K562 (cell line): ENCODE measurements at regions not wholly inside any gene's neighbourhood (a gene's known extent, or its start where the extent isn't known, plus 50 kb on each side); places are given as distances from the start of the nearest gene placed in this dataset.

Experiments used
- ATAC-seq: fragments of 200-7000 bp; cut with Tn5 transposase; 3 replicates; pipeline ENCODE4 v1.9.1; 2020; ENCODE audit warnings: moderate library complexity
- BruUV-seq: library from RNA; stranded (reverse); fragments of 400-500 nt; replicated peaks from 2 replicates; lab custom pipeline; 2021; lab: Mats Ljungman, UMichigan
- CTCF ChIA-PET: fragments of 300-600 bp; formaldehyde crosslinking; extraction: SDS; loops from one replicate; lab custom pipeline; 2021; ENCODE audit warnings: low intra/inter-chr PET ratio; lab: Yijun Ruan, JAX
- POLR2A ChIA-PET: fragments of 300-600, 350-650 bp; sonication (Branson Sonifier 250); formaldehyde crosslinking; extraction: SDS; loops from one replicate; lab custom pipeline; 2021; ENCODE audit warnings: antibody characterized with exemption, inconsistent platforms; lab: Yijun Ruan, JAX
- DNase-seq, 4 experiments: peaks; one replicate each; pipeline versions ENCODE4 v3.0.0 to v3.0.0-alpha.2; 2011 to 2018; ENCODE audit warnings: low spot score in 3 of 4, mixed read lengths in 3 of 4; ENCODE audit errors: extremely low read depth in 1 of 4
- FAIRE-seq: peaks from 2 replicates; lab custom pipeline; 2011; peaks lifted over from hg19 to GRCh38; lab: Jason Lieb, UNC
- H2AFZ ChIP-seq: 2 replicates; pipeline ENCODE4 v1.6.0; 2011; ENCODE audit warnings: low read depth, low read length, control low read depth, inconsistent platforms
- H3K27ac ChIP-seq: fragments of 200-600 bp; 3 replicates; pipeline ENCODE4 v1.8.0; 2011; ENCODE audit warnings: low read depth, mild to moderate bottlenecking, control low read depth, inconsistent platforms, low read length, moderate library complexity, mixed read lengths; ENCODE audit errors: extremely low read depth
- H3K27me3 ChIP-seq, 2 experiments: fragments of 300-600 bp in 1 of 2; 2 replicates in 1 of 2; 3 replicates in 1 of 2; pipeline versions ENCODE4 v1.6.0 to v1.8.0; 2011; ENCODE audit warnings: inconsistent platforms in 2 of 2, low read length in 2 of 2, mild to moderate bottlenecking in 1 of 2, mixed read lengths in 1 of 2, moderate library complexity in 1 of 2; ENCODE audit not compliant: control insufficient read depth in 2 of 2, insufficient read depth in 2 of 2
- H3K36me3 ChIP-seq: fragments of 300-600 bp; 3 replicates; pipeline ENCODE4 v1.8.0; 2011; ENCODE audit warnings: mild to moderate bottlenecking, low read length, inconsistent platforms; ENCODE audit not compliant: control insufficient read depth, insufficient read depth
- H3K4me1 ChIP-seq, 2 experiments: fragments of 200-600 bp in 1 of 2; replicated peaks in 1 of 2; 2 replicates in 1 of 2; 3 replicates in 1 of 2; pipeline versions ENCODE4 v1.5.1 to v1.8.0; 2011; ENCODE audit warnings: inconsistent platforms in 2 of 2, low read length in 2 of 2, mild to moderate bottlenecking in 1 of 2, mixed read lengths in 1 of 2, moderate library complexity in 1 of 2; ENCODE audit not compliant: control insufficient read depth in 2 of 2, insufficient read depth in 2 of 2
- H3K4me2 ChIP-seq: 2 replicates; pipeline ENCODE4 v1.6.1; 2011; ENCODE audit warnings: low read length, control low read depth, inconsistent platforms, mixed read lengths; ENCODE audit not compliant: insufficient read depth
- H3K4me3 ChIP-seq: fragments of 200-600 bp; sonication (generic), shearing (Covaris generic); 2 replicates; pipeline ENCODE4 v1.5.1; 2016; ENCODE audit warnings: control low read depth, inconsistent platforms
- H3K79me2 ChIP-seq: fragments of 200-600 bp; 3 replicates; pipeline ENCODE4 v1.8.0; 2011; ENCODE audit warnings: low read length, inconsistent platforms; ENCODE audit not compliant: control insufficient read depth, insufficient read depth
- H3K9ac ChIP-seq, 2 experiments: 2 replicates each; pipeline versions ENCODE4 v1.6.0 to v1.6.1; 2011; ENCODE audit warnings: low read depth in 2 of 2, low read length in 2 of 2, control low read depth in 1 of 2, inconsistent platforms in 1 of 2, mild to moderate bottlenecking in 1 of 2, mixed read lengths in 1 of 2; ENCODE audit not compliant: insufficient read depth in 1 of 2
- H3K9me1 ChIP-seq: one replicate; pipeline ENCODE4 v1.6.0; 2011; ENCODE audit warnings: inconsistent platforms, mild to moderate bottlenecking, low read length, moderate library complexity; ENCODE audit not compliant: control insufficient read depth, insufficient read depth
- H3K9me3 ChIP-seq: replicated peaks from 2 replicates; pipeline ENCODE4 v1.5.1; 2011; ENCODE audit warnings: low read depth, low read length, inconsistent platforms; ENCODE audit not compliant: control insufficient read depth, insufficient read depth
- H4K20me1 ChIP-seq: replicated peaks from 2 replicates; pipeline ENCODE4 v1.6.1; 2011; ENCODE audit warnings: low read length, inconsistent platforms, mixed read lengths; ENCODE audit not compliant: control insufficient read depth, insufficient read depth
- ARNT ChIP-seq, 2 experiments: fragments of 450-650 bp; IDR thresholded peaks; 2 replicates each; pipeline ENCODE4 v1.6.1; 2016; ENCODE audit warnings: mild to moderate bottlenecking in 1 of 2
- CEBPG ChIP-seq, 3 experiments: fragments of 200-800 bp in 1 of 3; sonication (Bioruptor generic) in 1 of 3; sonication (generic) in 1 of 3; formaldehyde crosslinking in 1 of 3; IDR thresholded peaks in 2 of 3; conservative IDR thresholded peaks in 1 of 3; 2 replicates each; pipeline versions ENCODE4 v1.6.1 to v1.8.0; 2016 to 2022; ENCODE audit warnings: missing compliant biosample characterization in 2 of 3, missing genetic modification characterization in 2 of 3, mild to moderate bottlenecking in 1 of 3, missing genetic modification reagents in 1 of 3
- CHD2 ChIP-seq: IDR thresholded peaks from 2 replicates; pipeline ENCODE4 v1.6.1; 2011; ENCODE audit warnings: low read depth, low read length
- COPS2 ChIP-seq: fragments of 450-650 bp; conservative IDR thresholded peaks from 2 replicates; pipeline ENCODE4 v1.6.1; 2016; ENCODE audit warnings: mild to moderate bottlenecking, moderate library complexity
- CXXC5 ChIP-seq: fragments of 250-450 bp; sonication (Bioruptor Pico); IDR thresholded peaks from 2 replicates; pipeline ENCODE4 v1.8.0; 2022; ENCODE audit warnings: inconsistent platforms, mild to moderate bottlenecking, moderate library complexity
- DMBX1 ChIP-seq: fragments of 250-450 bp; sonication (Bioruptor Pico); IDR thresholded peaks from 2 replicates; pipeline ENCODE4 v1.8.0; 2022; ENCODE audit warnings: inconsistent platforms, mild to moderate bottlenecking, moderate library complexity, borderline replicate concordance
- MTA2 ChIP-seq: fragments of 450-650 bp; IDR thresholded peaks from 2 replicates; pipeline ENCODE4 v1.6.1; 2016; ENCODE audit warnings: low read depth
- RBM15 ChIP-seq: fragments of 200-400 bp; formaldehyde crosslinking; IDR thresholded peaks from 2 replicates; pipeline ENCODE4 v1.6.1; 2018; ENCODE audit warnings: mild to moderate bottlenecking, low read length, moderate library complexity; ENCODE audit not compliant: insufficient read depth
- TGIF2 ChIP-seq: sonication (generic); formaldehyde crosslinking; IDR thresholded peaks from 2 replicates; pipeline ENCODE4 v1.8.1; 2022; ENCODE audit warnings: mild to moderate bottlenecking, missing genetic modification reagents, moderate library complexity
- XRCC4 ChIP-seq: IDR thresholded peaks from one replicate; pipeline ENCODE4 v1.6.1; 2011; ENCODE audit not compliant: insufficient read depth, insufficient read length; ENCODE audit errors: extremely low read depth
- ZNF316 ChIP-seq: fragments of 450-650 bp; IDR thresholded peaks from 2 replicates; pipeline ENCODE4 v1.6.1; 2016
- ZNF764 ChIP-seq: fragments of 250-450 bp; sonication (Bioruptor Pico); IDR thresholded peaks from 2 replicates; pipeline ENCODE4 v1.4.0; 2020; ENCODE audit warnings: low read depth, mild to moderate bottlenecking, moderate library complexity
- WGBS: fragments of 100-300 bp; shearing (Covaris generic); methylation state at CpG from one replicate; pipeline ENCODE4 v1.1.6; 2016; ENCODE audit warnings: low coverage, mixed read lengths; ENCODE audit not compliant: insufficient coverage; ENCODE audit errors: missing lambda C conversion rate; 5-methylcytosine and 5-hydroxymethylcytosine counted together
- in situ Hi-C: fragments of 300-500 bp; cut with MboI; formaldehyde crosslinking; loops from 4 replicates; pipeline ENCODE4 v1.15.0; 2018; ENCODE audit warnings: inconsistent platforms, mixed read lengths
- intact Hi-C: fragments of 100-400 bp; cut with micrococcal nuclease; formaldehyde crosslinking; loops from 2 replicates; pipeline ENCODE4 v1.14.2; 2022
- TF ChIP-seq, protein P1 (sequence below): fragments of 450-650 bp; IDR thresholded peaks from 2 replicates; pipeline ENCODE4 v1.7.0; 2016; ENCODE audit warnings: borderline replicate concordance
- TF ChIP-seq, protein P2 (sequence below): sonication (generic); formaldehyde crosslinking; IDR thresholded peaks from 2 replicates; pipeline ENCODE4 v1.8.0; 2022; ENCODE audit warnings: mild to moderate bottlenecking, low read depth, missing genetic modification reagents

DNA sequence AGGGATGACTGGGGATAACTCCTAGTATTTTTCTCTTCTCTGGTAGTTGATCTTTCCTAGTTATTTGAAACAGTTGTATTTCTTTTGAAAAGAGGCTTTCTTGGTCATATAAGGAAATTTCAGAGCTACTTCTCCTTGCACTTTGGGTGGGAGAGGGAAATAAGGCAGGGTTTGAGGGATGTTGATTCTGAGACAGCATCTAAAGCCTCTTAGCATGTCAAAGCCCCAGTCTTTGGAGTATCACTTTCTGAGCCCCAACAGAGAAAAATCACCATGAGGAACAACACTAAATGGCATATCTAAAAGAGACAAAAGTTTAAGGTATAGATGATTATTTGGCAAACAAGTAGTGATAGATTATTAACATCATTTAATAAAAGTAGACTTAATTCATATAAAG lies 688.1 kb downstream of the TRAM1L1 start:
- Histone ChIP-seq H3K36me3 (no peaks in the 10 kb centered on the region), H3K9me1 (no peaks in the 10 kb centered on the region), H3K27me3 (no peaks in the 10 kb centered on the region)
- POLR2A ChIA-PET, result no interaction called here
- TF ChIP-seq CEBPG (CRISPR knock-in tag; IDR thresholded peaks at IDR 0.05) (no peak), CEBPG (tag; conservative IDR thresholded peaks at IDR 0.05 in 1 of 2, IDR thresholded peaks at IDR 0.05 in 1 of 2) (no peak), ARNT (IDR thresholded peaks at IDR 0.05) (no peak)
- TF ChIP-seq, all 486 proteins: peak for 0
- Histone ChIP-seq H2AFZ (no peak overlapping the region), H3K4me2 (no peak overlapping the region), H3K4me1 (no peaks in the 10 kb centered on the region), H3K4me3 (no peak overlapping the region), H3K79me2 (no peaks in the 10 kb centered on the region), H4K20me1 (no peaks in the 10 kb centered on the region), H3K9me3 (no peaks in the 10 kb centered on the region), H3K9ac (no peak overlapping the region), H3K27ac (no peak overlapping the region)
- CTCF ChIA-PET, result no interaction called here
- intact Hi-C loops, result no loop called here
- in situ Hi-C loops, result no loop called here
- ATAC-seq, result no peak
- FAIRE-seq, result no peak
- no TSS peak for BruUV-seq
- no peak for DNase-seq

DNA sequence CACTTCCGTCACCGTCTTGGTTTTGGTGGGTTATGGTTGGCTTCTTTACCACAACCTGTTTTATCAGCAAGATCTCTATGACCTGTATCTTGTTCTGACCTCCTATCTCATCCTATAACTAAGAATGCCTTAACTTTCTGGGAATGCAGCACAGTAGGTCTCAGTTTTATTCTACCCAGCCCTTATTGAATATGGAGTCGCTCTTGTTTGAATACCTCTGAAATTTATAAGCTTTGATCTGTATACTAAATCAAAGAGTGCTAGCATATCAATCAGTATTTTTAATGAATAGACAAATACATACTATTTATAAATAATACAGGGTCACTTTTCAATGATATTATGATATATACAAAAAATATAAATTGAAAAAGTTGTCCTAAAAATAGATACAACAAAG lies 690.0 kb downstream of the TRAM1L1 start:
- Histone ChIP-seq H4K20me1 (no peaks in the 10 kb centered on the region), H3K4me3 (no peak overlapping the region), H3K9ac (no peak overlapping the region), H3K79me2 (no peaks in the 10 kb centered on the region), H3K4me2 (no peak overlapping the region), H3K9me1 (no peaks in the 10 kb centered on the region), H3K36me3 (no peaks in the 10 kb centered on the region), H3K9me3 (no peaks in the 10 kb centered on the region), H3K27ac (no peak overlapping the region), H2AFZ (no peak overlapping the region), H3K4me1 (no peaks in the 10 kb centered on the region), H3K27me3 (no peaks in the 10 kb centered on the region)
- FAIRE-seq (no peak), DNase-seq (no peak), ATAC-seq (no peak)
- intact Hi-C loops, result no loop called here
- BruUV-seq, result no TSS peak
- POLR2A ChIA-PET, result no interaction called here
- in situ Hi-C loops, result no loop called here
- 0% methylated on average over 3 of the region's 3 CpGs for WGBS
- CTCF ChIA-PET, result interaction anchor here (0.6 kb wide), 1 partner anchor 22 kb away, joined by 3 read pairs; no protein-coding TSS in a partner anchor
- TF ChIP-seq RBM15 (no peak), ZNF316 (no peak), XRCC4 (no peak), CXXC5 (CRISPR knock-in tag) (0 out of 2 replicates have a peak, but pooled peaks have one; percentile 24), DMBX1 (CRISPR knock-in tag) (peak; percentile 91; the same call in 1 of the 2 replicates), CHD2 (no peak), TGIF2 (CRISPR knock-in tag) (no peak), ZNF764 (no peak), MTA2 (no peak), COPS2 (no peak)
- TF ChIP-seq, protein P1, sequence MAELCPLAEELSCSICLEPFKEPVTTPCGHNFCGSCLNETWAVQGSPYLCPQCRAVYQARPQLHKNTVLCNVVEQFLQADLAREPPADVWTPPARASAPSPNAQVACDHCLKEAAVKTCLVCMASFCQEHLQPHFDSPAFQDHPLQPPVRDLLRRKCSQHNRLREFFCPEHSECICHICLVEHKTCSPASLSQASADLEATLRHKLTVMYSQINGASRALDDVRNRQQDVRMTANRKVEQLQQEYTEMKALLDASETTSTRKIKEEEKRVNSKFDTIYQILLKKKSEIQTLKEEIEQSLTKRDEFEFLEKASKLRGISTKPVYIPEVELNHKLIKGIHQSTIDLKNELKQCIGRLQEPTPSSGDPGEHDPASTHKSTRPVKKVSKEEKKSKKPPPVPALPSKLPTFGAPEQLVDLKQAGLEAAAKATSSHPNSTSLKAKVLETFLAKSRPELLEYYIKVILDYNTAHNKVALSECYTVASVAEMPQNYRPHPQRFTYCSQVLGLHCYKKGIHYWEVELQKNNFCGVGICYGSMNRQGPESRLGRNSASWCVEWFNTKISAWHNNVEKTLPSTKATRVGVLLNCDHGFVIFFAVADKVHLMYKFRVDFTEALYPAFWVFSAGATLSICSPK, result no peak
- TF ChIP-seq, protein P2, sequence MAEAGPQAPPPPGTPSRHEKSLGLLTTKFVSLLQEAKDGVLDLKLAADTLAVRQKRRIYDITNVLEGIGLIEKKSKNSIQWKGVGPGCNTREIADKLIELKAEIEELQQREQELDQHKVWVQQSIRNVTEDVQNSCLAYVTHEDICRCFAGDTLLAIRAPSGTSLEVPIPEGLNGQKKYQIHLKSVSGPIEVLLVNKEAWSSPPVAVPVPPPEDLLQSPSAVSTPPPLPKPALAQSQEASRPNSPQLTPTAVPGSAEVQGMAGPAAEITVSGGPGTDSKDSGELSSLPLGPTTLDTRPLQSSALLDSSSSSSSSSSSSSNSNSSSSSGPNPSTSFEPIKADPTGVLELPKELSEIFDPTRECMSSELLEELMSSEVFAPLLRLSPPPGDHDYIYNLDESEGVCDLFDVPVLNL (CRISPR knock-in tag), result no peak
